GM19468 (cell line): ENCODE measurements at regions not wholly inside any gene's neighbourhood (a gene's known extent, or its start where the extent isn't known, plus 50 kb on each side); places are given as distances from the start of the nearest gene placed in this dataset.
"Not testable (repeated sequence)": the region's sequence is repeated elsewhere in the genome, so short reads cannot be mapped to it uniquely, and the experiment has no call there.

Experiments
- ATAC-seq: cut with Tn5 transposase; IDR thresholded peaks from one replicate; pipeline ENCODE4 v1.9.1; 2021; ENCODE audit warnings: mild to moderate bottlenecking, moderate library complexity, moderate number of reproducible peaks; ENCODE audit not compliant: unreplicated experiment; ENCODE audit errors: extremely low read depth

DNA sequence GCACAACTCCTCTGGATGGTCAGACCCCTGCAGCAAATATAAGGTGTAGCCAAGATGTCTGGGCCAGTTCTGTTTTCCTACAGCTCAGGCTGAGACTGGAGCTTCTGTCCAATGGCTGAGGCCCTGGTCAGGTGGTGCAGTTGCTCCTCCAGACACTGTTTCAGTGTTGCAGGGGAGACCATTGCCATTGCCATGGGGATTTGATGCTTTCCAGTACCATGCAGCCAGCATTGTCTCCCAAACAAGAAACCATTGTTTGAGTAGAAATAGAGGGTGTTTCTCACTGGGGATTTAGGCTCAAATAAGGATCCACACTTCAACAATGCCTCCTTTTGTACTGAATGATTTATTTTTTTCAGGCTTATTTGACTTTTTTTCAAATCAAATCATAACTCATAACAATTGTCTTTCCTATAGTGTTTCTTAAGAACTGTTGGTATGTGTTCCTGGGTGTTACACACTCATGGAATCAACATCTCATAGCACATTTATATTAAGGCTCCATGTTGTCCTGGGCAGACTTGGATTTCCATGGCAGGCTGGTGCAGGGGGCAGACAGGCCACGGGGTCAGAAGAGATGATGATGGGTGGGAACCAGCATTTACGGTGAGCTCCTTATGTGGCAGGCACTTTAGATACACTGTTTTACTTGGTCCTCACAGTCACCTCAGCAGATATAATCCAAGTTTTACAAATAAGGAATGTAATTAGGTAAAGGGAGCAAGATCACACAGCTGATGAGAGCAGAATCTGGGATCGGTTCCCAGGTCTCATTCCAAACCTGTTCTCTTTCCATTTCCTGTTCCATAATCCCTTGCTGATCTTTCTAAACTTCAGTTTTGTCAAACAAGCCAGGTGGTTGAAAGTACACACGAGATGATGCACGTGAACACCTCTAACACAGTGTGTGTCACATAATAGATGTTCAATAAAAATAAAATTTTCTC lies 95.9 kb upstream of the GNAQ start:
- ATAC-seq = no peak

DNA sequence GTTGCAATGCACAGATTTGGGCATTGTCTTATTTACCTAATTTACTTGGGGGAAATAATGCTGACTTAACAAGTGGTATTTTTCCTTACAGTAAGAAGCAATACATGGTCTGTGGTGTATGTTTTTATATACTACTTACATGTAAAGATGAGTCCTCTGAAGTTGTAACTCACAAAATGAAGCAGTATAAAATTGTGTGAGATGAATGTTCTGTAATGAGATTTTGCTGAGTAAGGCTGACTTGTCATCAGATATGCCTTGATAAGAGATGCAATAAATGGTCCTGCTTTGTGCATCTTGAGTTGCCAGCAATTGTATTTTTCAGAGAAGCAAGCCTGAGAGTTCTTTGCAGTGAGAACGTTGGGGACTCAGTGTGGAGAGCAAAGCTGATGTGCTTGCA lies 92.2 kb upstream of the GNAQ start:
- no peak for ATAC-seq

DNA sequence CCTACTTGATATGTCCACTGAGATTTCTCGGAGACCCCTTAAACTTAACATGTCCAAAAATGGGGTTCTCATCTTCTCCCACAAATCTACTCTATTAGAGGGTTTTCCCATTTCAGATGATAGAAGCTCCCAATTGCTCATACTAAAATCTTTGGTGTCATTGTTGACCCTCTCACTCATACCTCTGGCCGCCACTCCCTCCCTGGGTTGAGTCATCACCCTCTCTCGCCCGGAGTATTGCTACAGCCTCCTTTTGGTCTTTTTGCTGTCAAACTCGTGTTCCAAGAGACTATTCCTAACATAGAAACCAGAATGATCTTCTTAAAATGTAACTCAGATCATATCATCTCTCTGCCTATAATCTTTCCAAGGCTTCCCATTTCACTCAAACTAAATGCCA lies 91.0 kb upstream of the GNAQ start:
- ATAC-seq = no peak

DNA sequence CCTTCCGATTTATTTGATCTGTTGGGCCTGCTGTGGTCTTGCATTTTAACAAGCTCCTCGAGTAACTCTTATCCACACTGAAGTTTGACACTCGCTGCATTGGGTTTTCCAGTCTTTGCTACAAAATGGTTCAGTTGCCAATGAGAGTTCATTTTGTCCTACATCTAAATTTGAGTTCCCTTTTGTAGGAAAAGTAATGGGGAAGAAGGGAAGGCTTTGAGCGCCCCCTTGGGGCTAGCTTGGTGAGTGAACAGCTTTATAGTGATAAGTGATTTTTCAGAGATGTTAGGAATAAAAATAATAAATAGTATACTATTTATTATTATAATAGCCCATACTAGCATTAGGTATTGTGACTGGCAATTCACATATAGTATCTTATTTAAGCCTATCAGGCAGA lies 89.9 kb upstream of the GNAQ start:
- ATAC-seq = no peak

DNA sequence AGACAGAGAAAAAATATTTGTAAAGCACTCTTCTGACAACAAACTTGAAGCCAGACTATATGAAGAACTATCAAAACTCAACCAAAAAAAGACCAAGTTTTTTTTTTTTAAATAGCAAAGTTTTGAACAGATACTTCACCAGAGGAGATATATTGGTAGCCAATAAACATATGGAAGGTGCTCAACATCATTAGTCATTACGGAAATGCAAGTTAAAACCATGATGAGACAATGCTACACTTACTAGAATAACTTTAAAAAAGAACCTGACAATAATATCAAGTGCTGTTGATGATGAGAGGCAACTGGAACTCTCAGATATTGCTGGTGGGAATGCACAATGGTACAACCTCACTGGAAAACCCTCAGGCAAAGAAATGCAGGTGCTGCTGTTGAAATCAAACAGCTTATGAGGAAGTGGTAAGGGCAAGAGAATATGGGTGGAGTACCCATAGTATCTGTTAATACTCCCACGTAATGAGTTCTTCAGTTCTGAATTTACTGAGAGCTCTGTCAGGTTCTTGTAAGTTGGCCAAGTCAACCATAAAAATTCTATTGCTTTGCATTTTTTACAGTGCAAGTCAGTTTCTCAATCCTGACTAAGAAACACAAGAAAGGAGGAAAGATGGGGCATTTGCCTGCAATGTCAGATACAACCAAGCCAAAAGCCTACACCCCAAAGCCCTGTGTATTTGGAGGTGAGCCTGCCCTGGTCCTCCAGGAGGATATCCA lies 87.3 kb upstream of the GNAQ start:
- peak; percentile 67 for ATAC-seq

DNA sequence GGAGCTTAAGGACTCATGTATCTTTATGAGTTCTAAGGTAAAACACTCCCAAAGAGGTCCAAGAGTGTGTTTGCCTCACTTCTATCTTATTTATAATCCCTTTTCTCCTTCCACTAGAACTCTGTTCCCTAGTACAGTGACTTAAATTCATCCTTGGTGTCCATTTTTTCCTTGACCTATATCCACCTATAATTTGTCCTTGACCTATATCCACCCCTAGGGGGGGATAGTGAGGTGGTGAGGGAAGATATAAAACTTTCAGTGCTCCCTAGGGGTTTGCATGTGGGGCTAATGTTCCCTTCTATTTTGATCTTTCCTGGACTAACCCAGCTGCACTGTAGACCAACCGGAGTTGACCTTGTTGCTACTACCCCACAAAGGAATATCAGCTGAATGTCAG lies 83.5 kb upstream of the GNAQ start:
- ATAC-seq = no peak

DNA sequence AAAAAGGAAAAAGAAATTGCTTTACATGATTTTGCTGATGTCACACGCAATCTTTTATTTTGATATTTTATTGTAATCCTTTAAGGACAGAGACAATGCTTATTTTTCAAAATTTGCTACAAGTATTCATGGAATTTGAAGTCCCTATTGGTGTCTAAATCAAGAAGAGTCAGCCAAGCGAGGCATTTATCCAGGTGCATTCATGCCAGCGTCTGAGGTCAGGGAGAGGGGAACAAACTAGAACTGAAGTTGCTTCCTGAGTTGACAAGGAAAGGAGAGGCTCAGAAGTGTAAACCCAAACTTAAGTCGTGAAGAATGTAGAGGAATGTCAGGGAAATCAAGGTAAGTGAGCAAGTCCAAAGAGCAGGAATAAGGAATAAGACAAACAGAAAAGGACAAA lies 83.0 kb upstream of the GNAQ start:
- ATAC-seq = no peak

DNA sequence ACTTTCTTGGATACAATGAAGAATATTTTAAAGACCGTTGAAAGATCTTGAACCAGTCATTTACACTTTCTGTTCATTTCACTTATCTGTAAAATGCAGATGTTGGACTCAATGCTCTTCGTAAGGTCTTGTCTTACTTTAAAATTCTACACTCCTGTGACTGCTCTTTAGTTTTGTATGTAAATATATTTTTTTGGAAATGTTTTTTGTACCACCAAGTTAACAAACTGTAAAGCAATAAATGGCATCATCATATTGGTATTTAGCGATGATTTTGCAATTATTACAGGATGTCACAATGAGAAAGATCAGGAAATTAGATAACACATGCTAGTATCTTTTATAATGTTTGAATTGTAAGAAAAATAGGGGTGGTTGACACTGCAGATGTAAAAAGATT lies 80.8 kb upstream of the GNAQ start:
- ATAC-seq = no peak

DNA sequence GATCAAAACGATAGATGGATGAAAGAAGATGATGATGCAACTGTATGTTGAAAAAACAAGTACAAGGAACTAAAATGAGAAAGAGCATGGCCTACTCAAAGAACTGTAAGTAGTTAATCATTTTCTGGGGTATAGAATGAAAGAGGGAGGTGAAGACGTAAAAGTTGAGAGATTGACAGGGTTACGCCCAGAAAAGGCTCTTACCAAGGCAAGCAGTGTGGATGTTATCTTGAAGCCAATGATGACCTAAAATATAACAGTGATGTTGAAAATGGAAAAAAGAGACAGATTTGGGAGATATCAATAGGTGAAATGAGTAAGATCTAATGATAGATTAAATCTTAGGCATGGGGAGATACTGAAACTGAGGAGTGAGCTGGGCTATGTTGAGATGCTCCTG lies 80.4 kb upstream of the GNAQ start:
- no peak for ATAC-seq

DNA sequence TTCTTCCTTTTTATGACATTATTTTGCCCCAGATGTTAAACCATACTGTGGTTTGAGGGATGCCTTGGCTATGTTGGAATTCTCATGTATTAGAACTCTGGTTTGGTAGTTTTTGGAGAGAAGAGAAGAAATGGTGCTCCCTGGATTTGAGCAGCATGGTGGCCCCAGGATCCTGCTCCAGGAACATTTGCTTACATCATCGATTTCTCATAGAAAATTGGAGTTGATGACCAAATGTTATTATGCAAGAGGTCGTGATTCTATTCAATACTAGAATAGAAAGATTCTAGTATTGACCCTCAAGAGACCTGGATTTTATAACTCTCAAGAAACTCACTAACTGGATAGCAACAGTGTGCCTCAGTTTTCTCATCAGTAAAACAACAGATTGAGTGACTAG lies 77.5 kb upstream of the GNAQ start:
- no peak for ATAC-seq

DNA sequence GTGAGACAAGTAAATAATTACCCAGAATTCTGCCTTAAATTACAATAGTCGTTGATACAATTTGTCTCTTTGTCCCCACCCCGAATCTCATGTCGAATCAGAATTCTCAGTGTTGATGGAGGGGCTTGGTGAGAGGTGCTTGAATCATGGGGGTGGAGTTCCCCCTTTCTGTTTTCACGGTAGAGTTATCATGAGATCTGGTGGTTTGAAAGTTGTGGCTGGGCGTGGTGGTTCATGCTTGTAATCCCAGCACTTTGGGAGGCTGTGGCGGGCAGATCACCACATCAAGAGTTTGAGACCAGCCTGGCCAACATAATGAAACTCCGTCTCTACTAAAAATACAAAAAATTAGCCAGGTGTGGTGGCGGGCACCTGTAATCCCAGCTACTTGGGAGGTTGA lies 75.0 kb upstream of the GNAQ start:
- not testable (repeated sequence) for ATAC-seq

DNA sequence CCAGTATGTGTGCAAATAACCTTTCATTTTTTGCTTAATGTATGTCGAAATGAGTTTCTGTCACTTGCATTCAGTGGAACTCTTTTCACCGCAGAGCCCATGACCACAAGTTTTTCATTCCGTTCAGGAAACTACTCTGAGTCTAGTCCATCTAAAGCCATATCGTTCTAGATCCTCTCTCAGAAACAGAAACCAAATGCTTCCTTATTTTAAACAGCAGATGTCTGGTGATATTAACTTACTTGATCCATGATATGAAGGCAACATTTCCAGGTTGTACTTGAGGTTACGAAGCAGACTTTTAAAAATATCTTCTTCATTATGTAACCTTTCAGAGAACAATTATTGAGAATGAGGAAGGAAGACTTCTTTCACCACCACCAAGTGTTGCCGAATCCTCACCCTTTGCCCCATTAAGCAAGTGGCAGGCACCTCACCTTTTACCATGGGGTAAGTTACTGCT lies 72.4 kb upstream of the GNAQ start:
- ATAC-seq = no peak

DNA sequence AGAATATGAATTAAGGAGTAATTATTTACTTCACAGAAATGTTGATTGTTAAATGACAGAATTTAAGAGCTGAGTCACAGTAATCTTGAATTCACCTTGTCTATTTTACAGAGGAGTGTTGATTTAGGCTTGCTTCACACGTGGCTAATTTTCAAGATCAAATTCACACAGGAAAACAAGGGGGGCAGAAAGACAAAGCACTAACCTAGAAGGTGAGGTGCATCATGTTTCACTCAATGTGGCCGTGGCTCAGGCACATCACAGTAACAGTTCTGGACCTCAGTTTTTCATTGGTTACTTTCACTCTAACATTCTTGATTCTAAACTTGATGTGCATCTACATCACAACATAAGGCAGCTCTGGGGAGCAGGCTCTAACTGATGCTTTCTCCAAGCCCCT lies 69.6 kb upstream of the GNAQ start:
- ATAC-seq = no peak

DNA sequence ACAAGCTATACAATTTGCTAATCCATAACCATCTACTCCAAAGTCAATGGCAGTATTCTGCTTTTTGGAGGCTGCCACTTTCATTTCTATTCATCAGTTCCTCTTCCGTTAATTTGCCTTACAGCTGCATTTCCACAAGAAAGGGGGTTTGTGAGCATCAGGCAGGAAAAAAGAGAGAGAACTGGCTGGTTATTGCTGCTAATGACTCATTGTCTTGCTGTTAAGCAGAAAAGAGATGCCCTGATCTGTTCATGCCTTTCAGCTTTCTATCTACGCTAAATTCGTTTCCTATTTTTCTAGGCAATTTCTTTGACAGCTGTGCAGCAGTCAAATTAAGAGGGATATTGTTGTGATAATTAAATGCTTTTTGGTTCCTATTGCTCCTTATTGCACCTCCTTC lies 65.9 kb upstream of the GNAQ start:
- ATAC-seq = no peak

DNA sequence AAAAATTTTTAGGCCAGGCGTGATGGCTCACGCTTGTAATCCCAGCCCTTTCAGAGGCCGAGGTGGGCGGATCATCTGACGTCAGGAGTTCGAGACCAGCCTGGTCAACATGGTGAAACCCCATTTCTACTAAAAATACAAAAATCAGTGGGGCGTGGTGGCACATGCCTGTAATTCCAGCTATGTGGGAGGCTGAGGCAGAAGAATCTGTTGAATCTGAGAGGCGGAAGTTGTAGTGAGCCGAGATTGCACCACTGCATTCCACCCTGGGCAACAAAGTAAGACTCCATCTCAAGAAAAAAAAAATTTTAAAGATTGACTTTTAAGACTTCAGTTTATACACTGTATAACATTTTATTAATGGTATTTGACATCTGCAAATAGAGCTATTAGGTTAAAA lies 60.1 kb upstream of the GNAQ start:
- ATAC-seq = no peak

DNA sequence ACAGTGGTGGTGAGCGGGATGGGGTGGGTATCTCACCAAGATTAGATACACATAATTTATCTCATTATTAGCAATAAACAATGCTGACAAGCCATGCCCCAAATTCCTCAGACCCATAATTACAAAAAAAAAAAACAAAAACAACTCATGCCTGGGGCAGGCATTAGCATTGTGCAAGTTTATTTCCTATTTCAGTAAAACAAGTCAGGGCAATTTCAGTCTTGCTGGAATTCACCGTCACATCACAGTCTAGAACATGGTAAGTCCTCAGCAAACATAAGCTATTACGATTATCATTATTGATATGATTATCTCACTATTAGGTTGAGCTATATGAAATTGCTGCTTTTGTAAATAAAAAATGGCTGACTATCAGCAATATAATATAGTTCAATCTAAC lies 57.5 kb upstream of the GNAQ start:
- no peak for ATAC-seq

DNA sequence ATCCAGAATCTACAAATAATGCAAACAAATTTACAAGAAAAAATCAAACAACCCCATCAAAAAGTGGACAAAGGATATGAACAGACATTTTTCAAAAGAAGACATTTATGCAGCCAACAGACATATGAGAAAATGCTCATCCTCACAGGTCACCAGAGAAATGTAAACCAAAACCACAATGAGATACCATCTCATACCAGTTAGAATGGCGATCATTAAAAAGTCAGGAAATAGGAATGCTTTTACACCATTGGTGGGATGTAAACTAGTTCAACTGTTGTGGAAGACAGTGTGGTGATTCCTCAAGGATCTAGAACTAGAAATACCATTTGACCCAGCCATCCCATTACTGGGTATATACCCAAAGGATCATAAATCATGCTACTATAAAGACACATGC lies 56.6 kb upstream of the GNAQ start:
- ATAC-seq = not testable (repeated sequence)
